ENCODE measurements at regions not wholly inside any gene's neighbourhood (a gene's known extent, or its start where the extent isn't known, plus 50 kb on each side); places are given as distances from the start of the nearest gene placed in this dataset.
"Not testable (repeated sequence)": the region's sequence is repeated elsewhere in the genome, so short reads cannot be mapped to it uniquely, and the experiment has no call there.

DNA sequence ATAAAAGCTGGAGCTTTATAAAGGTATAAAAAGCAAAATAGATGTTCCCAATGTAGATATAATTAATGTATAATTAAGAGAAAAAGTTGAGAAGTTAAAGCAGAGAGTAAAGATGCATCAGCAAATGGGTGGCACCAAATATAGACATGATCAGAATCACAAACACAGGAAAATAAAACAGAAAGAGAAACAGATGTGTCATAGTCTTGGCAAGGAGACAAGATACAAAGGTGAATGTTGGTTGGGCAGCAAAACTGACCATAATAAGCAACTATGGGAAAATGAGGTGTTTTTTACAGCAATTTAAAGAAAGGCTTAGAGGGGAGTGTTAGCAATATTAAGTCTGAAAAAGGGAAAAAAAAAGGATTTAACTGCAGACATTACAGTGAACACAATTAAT, 135.4 kb upstream of the CLEC14A start:
- DNase-seq = no peak

DNA sequence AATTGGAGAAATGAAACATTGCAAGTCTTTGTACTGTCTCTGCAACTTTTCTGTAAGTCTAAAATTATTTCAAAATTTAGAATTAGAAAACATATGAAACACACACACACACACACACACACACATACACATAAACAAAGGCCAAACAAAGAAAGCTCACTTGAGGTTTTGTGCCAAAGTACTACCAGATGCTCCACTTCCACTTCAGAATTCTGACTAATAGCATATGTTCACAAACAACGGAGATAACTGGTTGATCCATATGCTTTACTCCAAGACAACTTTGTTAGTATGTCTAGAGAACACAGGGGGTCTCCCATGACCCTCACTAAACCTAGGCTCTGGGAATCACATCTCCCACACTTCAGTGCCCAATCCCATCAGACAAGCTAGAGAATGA, 133.8 kb upstream of the CLEC14A start:
- no peak for DNase-seq

DNA sequence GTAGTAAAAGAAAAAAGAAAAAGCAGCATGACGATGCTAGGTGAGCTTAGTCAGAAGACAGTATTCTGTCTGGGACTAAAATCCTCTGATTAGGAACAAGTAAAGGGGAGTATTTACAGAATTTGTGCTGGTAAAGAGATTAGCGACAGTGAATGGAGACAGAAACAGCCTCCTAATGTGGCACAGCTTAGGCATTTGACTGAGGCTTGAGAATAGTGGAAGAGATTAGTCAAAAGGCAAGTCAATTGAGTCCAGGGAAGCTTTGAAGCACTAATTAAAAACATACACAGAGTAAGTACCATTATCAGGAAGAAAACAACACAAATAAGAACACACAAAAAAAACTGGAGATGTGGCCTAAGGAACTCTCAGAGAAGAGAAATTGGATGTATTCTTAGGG, 131.9 kb upstream of the CLEC14A start:
- no peak for DNase-seq

DNA sequence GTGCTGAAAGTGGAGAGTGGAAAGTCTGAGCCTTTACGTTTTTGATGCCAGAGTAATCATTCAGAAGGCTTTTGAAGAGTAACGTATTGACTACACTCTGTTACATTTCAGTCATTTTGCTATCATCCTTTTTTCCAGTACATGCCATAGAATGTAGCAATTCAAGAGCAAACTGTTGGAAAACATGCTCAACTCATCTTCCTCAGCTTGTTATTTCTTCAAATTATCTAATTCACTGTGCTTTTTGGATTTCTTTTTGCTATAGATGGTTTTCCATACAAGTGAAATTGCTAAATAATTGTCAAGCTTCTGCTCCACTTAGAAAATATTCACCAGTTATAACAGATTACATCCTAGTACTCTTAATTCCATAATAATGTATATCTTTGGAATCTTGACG, 129.9 kb upstream of the CLEC14A start:
- no peak for DNase-seq

DNA sequence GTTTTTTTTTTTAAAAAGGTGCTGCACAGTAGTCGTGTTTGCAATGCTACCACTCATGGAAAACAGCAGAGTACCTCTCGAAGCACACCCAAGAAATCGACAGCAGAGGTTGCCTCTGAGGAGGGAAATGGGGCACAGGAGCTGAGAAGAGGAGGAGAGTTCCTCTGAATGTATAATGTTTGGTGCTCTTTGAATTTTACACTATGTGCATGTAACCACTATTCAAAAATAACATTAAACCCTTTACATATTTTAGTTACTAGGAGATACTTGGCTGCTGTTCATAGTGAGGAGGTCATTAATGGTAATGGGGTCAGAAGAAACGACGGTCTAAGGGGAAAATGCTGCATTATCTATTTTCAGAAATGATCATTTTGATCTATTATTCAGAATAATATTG, 129.4 kb upstream of the CLEC14A start:
- DNase-seq = no peak

DNA sequence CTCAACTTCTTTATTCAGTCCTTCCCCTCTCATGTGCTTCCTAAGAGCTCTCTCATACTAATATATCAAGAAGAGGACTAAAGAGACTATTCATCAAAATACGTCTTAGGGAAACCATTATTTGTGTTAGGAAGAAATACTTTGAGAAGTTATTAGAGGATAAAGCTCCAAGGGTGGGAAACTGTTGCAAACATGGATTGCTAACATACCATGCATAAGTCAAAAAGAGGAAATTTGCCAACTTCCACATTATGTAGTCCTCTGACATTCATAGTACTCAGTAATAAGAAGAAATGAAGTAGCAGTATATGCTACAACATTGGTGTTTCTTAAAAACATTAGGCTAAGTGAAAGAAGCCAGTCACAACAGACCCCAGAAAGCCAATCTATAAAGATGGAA, 128.8 kb upstream of the CLEC14A start:
- no peak for DNase-seq

DNA sequence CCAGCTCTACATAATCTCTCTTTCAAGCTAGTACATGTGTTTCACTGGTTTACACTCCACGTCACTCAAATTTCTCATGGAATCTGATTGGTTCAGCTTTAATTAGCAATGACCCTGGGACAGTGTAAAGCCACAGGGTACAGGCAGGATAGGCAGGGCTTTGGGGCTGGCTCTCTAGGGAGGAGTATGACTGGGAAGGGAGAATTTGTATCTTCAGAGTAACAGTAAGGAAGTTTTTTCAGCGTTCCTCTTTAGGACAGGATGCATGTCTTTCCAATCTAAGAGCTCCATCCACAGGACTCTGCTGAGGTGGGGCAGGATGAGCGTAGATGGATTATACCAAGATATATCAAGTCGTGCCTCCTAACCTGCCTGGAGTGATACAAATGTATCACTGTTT, 112.0 kb upstream of the CLEC14A start:
- DNase-seq = no peak

DNA sequence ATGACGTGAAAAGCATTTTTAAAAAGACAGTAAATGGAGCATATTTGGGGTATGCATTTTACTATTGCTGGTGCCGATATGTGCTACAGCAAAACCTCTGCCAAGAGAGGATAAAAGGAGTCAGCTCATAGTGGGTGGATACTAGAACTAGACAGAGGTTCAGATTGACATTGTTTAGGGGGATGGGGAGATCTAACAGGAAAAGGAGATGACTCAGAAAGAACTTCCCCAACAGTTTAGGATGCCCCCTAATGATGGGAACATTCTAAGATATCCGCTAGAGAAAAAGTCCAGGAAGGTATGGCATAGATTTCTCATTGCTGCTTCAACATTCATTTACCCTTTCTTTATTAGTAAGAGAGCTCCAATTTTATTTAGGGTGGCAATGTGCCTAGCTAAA, 110.5 kb upstream of the CLEC14A start:
- DNase-seq = no peak

DNA sequence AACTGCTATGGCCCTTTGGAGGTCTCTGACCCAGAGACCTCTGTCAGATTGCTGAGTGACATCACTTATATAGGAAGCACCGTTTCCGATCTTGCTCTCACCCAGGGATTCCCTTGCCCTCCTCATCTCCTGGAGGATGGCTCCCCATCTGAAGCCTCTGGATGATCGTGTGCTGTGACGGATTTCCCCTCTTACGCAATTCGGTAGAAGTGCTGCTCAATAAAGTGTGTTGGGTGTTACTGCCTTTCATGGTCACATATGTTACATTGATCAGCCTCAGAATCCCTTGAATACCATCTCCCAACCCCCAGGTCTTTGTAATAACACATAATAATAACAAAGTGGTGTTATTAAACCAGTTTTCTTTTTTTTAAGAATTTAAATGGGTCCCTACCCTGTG, 107.3 kb upstream of the CLEC14A start:
- no peak for DNase-seq

DNA sequence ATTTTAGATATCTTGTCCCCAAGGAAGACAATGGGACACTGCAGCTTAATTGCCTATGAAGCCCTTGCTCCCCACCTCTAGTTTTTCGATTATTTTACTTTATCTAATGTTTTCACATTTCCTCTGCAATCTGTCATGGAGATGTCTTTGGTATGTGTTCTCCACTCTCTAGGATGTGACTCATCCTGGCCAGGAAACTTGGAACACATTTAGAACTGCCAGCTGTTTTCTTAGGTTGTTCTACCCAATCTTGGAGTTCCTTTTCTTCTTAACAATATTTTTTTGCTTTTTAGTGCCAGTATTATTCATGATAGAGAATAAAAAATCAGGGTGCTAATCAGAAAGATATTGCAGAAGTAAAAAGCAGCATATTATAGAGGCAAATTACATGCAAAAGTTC, 101.7 kb upstream of the CLEC14A start:
- DNase-seq = no peak

DNA sequence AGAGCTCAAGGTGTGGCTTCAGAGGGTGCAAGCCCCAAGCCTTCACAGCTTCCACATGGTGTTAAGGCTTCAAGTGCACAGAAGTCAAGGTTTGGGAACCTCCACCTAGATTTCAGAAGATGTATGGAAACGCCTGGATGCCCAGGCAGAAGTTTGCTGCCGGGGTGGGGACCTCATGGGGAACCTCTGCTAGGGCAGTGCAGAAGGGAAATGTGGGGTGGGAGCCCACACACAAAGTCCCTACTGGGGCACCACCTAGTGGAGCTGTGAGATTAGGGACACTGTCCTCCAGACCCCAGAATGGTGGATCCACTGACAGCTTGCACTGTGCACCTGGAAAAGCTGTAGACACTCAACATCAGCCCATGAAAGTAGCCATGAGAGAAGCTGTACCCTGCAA, 99.6 kb upstream of the CLEC14A start:
- not testable (repeated sequence) for DNase-seq

DNA sequence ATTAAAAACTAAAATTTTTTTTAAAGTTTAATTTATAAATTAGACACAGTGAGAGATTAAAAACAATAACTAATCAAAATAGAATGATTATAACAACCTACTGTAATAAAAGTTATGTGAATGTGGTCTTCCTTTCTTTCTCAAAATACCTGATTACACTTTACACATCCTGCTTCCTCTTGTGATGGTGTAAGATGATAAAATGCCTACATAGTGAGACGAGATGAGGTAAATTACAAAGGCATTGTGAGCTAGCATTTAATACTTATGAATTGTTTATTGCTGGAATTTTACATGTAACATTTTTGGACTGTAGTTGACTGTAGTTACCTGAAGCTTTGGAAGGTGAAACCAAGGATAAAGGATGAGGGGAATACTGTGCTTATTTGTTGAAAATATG, 94.2 kb upstream of the CLEC14A start:
- DNase-seq = no peak

DNA sequence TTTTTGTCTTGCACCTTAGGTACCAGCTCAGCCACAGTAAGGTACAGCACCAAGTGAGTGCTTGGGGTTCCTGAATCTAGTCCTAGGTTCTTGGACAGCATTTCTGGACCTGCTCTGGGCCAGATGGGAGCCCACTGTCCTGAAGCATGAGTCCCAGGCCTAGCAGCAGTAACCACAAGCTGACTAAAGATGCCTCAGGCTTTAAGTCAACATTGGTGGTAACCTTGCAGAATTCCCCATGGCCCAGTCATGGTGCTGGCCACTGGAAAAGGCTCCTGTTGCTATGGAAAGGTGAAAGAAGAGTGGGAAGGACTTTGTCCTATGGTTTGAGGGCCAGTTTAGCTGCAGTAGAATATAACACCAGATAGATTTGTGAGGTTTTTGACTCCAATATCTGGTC, 86.9 kb upstream of the CLEC14A start:
- peak; percentile 73 for DNase-seq

DNA sequence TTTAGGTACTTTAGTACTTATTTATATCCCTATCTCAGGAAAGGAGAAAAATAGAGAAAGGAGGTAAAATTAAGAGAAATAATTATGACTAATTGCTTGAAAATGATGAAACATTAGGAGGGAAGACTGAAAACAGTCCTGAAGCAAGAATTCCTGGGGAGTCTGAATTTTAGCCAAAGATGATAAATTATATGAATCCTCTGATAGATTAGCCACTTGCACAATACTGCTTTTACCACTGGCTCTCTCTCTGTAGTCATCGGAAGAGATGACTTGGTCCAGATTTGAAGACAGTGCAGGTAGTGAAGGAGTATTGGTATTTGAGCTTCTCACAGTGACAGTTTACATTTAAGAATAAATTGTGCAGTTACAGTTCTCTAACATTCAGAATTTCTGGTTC, 83.8 kb upstream of the CLEC14A start:
- DNase-seq = peak; percentile 9

DNA sequence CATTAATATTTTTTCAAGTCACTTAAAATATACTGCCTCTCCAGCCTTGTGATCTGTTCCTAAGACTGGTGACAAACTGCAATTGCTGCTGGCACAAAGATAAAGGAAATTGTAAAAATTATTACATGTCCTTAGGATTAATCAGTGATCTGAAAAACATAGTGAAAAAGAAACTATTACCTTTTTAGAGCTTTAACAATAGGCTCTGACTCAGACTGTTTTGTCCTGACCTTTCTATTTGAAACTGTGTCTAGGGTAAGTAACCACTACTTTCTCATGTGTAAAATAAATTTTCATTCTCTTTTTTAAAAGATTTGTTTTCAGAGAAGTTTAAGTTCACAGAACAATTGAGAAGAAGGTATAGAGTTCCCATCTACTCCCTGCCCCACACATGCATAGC, 80.4 kb upstream of the CLEC14A start:
- DNase-seq = no peak

DNA sequence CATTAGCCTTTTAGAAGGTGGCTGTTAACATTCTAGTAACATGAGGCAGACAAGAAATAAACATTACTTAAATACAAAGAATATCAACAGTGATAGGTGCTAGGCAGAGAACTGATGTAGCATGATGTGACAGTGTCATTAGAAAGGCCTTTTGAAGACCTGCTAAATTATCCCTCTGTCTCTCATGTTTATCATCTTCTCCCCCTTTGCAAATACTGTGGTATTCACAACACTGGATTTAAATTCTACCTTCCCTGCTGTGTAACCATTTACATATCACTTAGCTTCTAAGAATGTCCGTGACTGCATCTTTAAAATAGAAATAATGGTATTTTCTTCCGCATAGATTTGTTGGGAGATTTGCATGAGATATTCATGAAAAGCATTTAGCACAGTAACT, 74.4 kb upstream of the CLEC14A start:
- no peak for DNase-seq

DNA sequence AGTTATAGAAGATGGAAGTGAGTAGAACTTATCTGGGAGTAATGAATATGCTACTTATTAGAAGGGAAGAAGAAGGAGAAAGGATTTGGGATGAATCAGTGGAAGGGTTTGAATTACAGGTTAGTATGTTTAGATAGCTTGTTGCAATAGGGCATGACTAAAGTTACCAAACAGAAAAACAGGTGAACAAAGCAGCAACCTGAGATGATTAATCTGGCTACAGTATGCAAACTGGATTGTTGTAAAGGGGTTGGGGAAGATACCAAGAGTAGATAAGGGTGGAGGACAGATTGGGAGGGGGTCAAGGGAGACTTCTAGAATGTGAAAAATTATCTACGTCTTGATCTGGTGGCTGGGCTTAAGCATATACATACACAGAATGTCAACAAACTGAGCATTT, 73.4 kb upstream of the CLEC14A start:
- no peak for DNase-seq

DNA sequence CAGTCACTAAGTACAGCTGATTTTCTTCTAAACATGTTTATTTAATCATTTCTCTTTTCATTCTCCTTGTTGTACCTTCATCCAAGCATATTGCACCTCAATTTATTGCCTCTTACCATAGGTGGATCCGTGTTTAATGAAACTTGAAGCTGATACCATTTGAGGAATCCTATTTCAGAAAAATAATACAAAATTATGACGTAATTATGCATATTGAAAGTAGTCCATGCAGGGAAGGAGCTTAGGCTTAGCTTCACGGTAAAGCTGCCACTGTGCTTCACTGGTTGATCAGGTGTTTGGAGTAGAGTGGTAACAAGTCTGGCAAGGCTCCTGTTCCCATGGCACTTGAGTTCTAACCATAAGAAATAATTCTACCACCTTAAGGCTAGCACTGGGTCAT, 61.0 kb upstream of the CLEC14A start:
- no peak for DNase-seq

DNA sequence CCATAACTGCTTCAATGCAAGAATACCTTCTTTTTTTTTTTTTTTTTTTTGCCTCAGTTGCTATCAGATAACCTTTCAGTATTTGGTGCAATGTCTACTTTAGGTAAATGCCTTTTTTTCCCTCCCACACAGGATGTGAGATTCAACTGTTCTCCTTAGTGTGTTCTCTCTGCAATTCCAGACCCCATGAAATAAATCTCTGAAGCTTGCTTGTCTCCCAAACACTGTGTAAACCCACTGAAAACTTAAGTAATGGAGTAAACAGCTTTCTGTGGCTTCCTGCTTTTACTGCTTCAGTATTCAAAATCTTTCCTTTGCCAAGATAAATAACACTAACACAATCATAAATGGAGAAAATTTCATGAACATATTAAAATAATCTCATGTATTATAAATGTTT, 55.8 kb upstream of the CLEC14A start:
- DNase-seq = no peak

DNA sequence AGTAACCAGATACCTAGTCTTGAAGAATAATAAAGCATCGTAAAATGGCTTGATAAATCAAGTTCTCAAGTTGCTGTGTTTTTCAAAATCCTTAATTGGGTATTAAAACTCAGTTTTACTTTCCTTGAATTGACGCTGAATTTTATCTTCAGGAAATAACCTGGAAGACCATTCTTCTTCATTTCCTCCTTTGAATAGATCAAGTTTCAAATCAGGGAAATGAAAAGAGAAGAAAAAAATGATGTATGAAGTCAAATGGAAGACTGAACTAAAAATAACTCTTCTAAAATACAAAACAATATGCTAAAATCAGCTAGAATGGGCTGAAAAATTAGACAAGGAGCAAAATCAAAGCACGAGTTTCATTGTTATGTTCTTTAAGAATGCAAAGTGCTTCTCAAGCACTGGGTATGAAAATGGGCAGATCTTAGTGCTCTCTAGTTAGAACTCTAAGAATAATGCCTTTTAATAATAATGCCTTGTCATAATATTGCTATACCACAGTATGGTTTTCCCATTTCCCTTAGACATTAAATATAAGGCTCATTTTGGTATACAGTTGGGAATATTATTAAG, 54.6 kb upstream of the CLEC14A start:
- DNase-seq = no peak

DNA sequence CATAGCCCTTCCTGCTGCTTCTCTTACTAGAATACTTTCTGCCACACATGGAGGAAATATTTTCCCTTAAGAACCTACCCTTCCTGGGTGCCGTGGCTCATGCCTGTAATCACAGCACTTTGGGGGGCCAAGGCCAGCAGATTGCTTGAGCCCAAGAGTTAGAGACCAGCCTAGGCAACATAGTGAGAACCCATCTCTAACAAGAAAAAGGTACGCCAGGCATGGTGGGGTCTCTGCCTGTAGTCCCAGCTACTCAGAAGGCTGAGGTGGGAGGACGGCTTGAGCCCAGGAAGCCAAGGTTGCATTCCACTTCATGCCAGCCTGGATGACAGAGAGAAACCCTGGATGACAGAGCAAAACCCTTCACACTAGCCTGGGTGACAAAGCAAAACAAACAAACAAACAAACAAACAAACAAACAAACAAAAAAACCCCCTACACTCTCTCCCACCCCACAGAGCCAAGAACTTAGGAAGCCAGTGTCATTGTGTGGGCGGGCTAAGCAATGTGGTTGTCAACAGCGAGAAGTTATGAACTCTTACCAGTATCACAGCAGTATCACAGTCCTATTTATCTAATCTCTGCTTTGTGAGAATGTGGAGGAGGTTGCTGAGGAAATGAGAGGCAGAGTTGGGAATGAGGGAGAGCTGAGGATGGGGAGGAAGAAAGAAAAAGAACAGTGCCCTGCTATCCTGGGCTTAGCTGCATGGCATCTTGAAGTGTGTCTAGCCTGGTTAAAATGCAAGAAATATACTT, 53.8 kb upstream of the CLEC14A start:
- DNase-seq = no peak

Data from T1000 (cell line).